Upper lobe of left lung (tissue), 6 donors: ENCODE measurements at regions not wholly inside any gene's neighbourhood (a gene's known extent, or its start where the extent isn't known, plus 50 kb on each side); places are given as distances from the start of the nearest gene placed in this dataset.

ENCODE experiments used
- ATAC-seq, 2 donors: fragments of 200-7000 bp; cut with Tn5 transposase; one replicate each; pipeline ENCODE4 v1.9.1; 2022; ENCODE audit warnings: mild to moderate bottlenecking in 2 of 2, moderate library complexity in 2 of 2; ENCODE audit not compliant: low FRiP score in 2 of 2
- DNase-seq, 2 donors: peaks; one replicate each; pipeline ENCODE4 v3.0.0-alpha.2; 2019 to 2020
- H3K27ac ChIP-seq, 4 donors: fragments of 200-600 bp; sonication (generic); one replicate each; pipeline ENCODE4 v1.5.1; 2016 to 2019
- H3K27me3 ChIP-seq, 4 donors: fragments of 200-600 bp; sonication (generic); one replicate each; pipeline ENCODE4 v1.5.1; 2017 to 2019
- H3K36me3 ChIP-seq, 4 donors: fragments of 200-600 bp; sonication (generic); one replicate each; pipeline ENCODE4 v1.5.1; 2016 to 2019
- H3K4me1 ChIP-seq, 4 donors: fragments of 200-600 bp; sonication (generic); one replicate each; pipeline ENCODE4 v1.5.1; 2018 to 2019
- H3K4me3 ChIP-seq, 4 donors: fragments of 200-600 bp; sonication (generic); one replicate each; pipeline ENCODE4 v1.5.1; 2017 to 2019; ENCODE audit warnings: mild to moderate bottlenecking in 2 of 4, moderate library complexity in 1 of 4
- H3K9me3 ChIP-seq, 4 donors: fragments of 200-600 bp; sonication (generic); one replicate each; pipeline ENCODE4 v1.5.1; 2018 to 2019
- CTCF ChIP-seq, 6 experiments: fragments of 450-650 bp in 4 of 6; fragments of 200-600 bp in 2 of 6; sonication (generic) in 2 of 6; IDR thresholded peaks; one replicate each; pipeline ENCODE4 v1.5.1; 2016 to 2019; ENCODE audit warnings: antibody characterized with exemption in 6 of 6
- EP300 ChIP-seq, 4 donors: sonication (generic); formaldehyde crosslinking; IDR thresholded peaks; one replicate each; pipeline ENCODE4 v1.5.1; 2017; ENCODE audit warnings: antibody characterized with exemption in 4 of 4, control low read depth in 2 of 4
- POLR2A ChIP-seq, 4 donors: fragments of 450-650 bp; IDR thresholded peaks; one replicate each; pipeline ENCODE4 v1.5.1; 2016 to 2017; ENCODE audit warnings: antibody characterized with exemption in 4 of 4, mild to moderate bottlenecking in 2 of 4
- POLR2AphosphoS5 ChIP-seq, 2 donors: sonication (generic); formaldehyde crosslinking; IDR thresholded peaks; one replicate each; pipeline ENCODE4 v1.5.1; 2017; ENCODE audit warnings: antibody characterized with exemption in 2 of 2
- WGBS, 2 donors: methylation state at CpG; one replicate each; pipeline ENCODE4 v1.1.5; 2017 to 2018; 5-methylcytosine and 5-hydroxymethylcytosine counted together
- donor health status: DM: no; HTN: no; CAD: no; lungs with moderate emphysema.
- donor health status: DM: no; HTN: yes; CAD: no; lungs with severe emphysema.

DNA sequence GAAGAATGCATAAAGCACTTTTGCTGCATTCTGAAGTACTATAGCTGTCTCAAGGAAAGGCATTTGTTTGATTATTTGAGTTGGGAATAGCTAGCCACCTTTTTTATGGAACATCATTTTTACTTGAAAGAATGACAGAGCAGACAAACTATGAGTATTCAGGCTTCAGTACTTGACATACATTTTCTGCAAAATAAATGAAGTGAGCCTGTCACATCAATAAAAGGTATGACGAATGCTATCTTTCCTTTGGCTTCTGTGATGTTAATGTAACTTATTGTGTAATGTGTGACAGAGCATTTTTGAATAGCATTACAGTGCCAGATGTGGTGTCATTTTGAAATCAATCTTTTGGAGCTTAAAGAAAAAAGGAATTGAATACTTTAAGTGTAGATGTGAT lies 440.3 kb upstream of the ONECUT1 start:
- ATAC-seq (no peak), DNase-seq (no peak)
- Histone ChIP-seq H3K27ac (no peak overlapping the region), H3K36me3 (no peaks in the 10 kb centered on the region), H3K4me3 (no peak overlapping the region), H3K27me3 (no peaks in the 10 kb centered on the region), H3K9me3 (no peaks in the 10 kb centered on the region), H3K4me1 (no peaks in the 10 kb centered on the region)
- WGBS, 2 donors = 52 to 63% methylated on average over 1 of the region's 1 CpG
- no peak for TF ChIP-seq EP300 (IDR thresholded peaks at IDR 0.05)
- no peak for TF ChIP-seq POLR2A (IDR thresholded peaks at IDR 0.05)
- TF ChIP-seq CTCF (IDR thresholded peaks at IDR 0.05) = no peak
- no peak for TF ChIP-seq POLR2AphosphoS5 (IDR thresholded peaks at IDR 0.05)

GRCh38 chr15:53226559-53226958 lies 436.4 kb upstream of the ONECUT1 start:
- 84 to 88% methylated on average over 2 of the region's 2 CpGs for WGBS, 2 donors
- no peak for ATAC-seq

DNA sequence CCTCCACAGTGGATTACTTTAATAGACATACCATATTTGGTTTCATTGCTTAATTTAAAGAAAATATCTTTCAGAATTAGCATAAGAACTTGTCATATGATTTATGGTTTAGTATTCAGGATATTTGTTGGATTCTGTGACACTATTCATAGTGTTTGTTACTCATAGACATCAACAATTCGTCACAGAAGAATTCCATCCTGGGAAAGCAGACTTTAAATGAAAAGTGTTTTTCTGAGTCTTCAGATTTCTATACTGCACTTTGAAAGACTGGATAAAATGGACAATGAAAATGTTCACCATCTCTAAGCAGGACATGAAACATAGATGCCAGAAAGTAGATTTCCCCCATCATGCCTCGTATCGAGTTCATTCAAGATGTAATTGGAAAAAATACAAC lies 435.6 kb upstream of the ONECUT1 start:
- H3K27me3 ChIP-seq = no peaks in the 10 kb centered on the region
- no peak for TF ChIP-seq POLR2A (IDR thresholded peaks at IDR 0.05)
- no peak for TF ChIP-seq POLR2AphosphoS5 (IDR thresholded peaks at IDR 0.05)
- no peak for TF ChIP-seq EP300 (IDR thresholded peaks at IDR 0.05)
- no peak for TF ChIP-seq CTCF (IDR thresholded peaks at IDR 0.05)
- WGBS, 2 donors = 56 to 87% methylated on average over 3 of the region's 3 CpGs
- H3K36me3 ChIP-seq = no peaks in the 10 kb centered on the region
- ATAC-seq (no peak), DNase-seq (no peak)
- H3K4me1 ChIP-seq = no peaks in the 10 kb centered on the region
- no peaks in the 10 kb centered on the region for H3K9me3 ChIP-seq
- no peak overlapping the region for H3K4me3 ChIP-seq
- H3K27ac ChIP-seq = no peak overlapping the region

More at GRCh38 chr15:53226559-53226958, 436.4 kb upstream of the ONECUT1 start:
- H3K36me3 ChIP-seq = no peaks in the 10 kb centered on the region
- H3K9me3 ChIP-seq = no peaks in the 10 kb centered on the region
- no peak for DNase-seq
- TF ChIP-seq EP300 (IDR thresholded peaks at IDR 0.05) = no peak
- no peak for TF ChIP-seq CTCF (IDR thresholded peaks at IDR 0.05)
- no peak for TF ChIP-seq POLR2AphosphoS5 (IDR thresholded peaks at IDR 0.05)
- TF ChIP-seq POLR2A (IDR thresholded peaks at IDR 0.05) = no peak
- H3K27ac ChIP-seq = no peak overlapping the region
- no peaks in the 10 kb centered on the region for H3K4me1 ChIP-seq
- no peaks in the 10 kb centered on the region for H3K27me3 ChIP-seq
- H3K4me3 ChIP-seq = no peak overlapping the region

GRCh38 chr15:53224371-53224770 lies 434.2 kb upstream of the ONECUT1 start:
- H3K4me3 ChIP-seq = no peak overlapping the region
- DNase-seq = no peak
- no peak for TF ChIP-seq POLR2AphosphoS5 (IDR thresholded peaks at IDR 0.05)
- TF ChIP-seq POLR2A (IDR thresholded peaks at IDR 0.05) = no peak
- TF ChIP-seq EP300 (IDR thresholded peaks at IDR 0.05) = no peak
- TF ChIP-seq CTCF (IDR thresholded peaks at IDR 0.05) = no peak
- no peaks in the 10 kb centered on the region for H3K9me3 ChIP-seq
- H3K27me3 ChIP-seq = no peaks in the 10 kb centered on the region
- H3K36me3 ChIP-seq = no peaks in the 10 kb centered on the region
- no peaks in the 10 kb centered on the region for H3K4me1 ChIP-seq
- H3K27ac ChIP-seq = no peak overlapping the region
- no peak for ATAC-seq

DNA sequence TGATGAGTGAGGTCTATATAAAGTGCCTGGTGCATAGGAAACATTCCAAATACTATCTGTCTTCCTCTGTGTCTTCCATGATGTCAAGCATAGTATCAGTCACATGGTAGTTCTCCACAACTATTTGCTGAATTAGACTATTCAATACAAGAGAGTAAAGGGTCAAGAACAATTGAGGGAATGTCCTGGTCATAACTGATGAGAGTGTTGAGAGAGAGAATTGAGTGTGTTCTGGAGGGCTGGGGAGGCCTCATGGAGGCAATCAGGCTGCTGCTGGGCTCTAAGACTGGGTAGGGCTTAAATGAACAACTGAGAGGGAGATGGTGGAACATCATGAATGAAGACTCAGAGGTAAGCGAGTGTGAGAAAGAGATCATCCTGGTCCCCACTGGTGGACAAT lies 433.7 kb upstream of the ONECUT1 start:
- DNase-seq (no peak), ATAC-seq (no peak)
- WGBS, 2 donors = 84 to 91% methylated on average over 1 of the region's 1 CpG
- no peak for TF ChIP-seq CTCF (IDR thresholded peaks at IDR 0.05)
- no peak for TF ChIP-seq POLR2A (IDR thresholded peaks at IDR 0.05)
- Histone ChIP-seq H3K4me1 (no peaks in the 10 kb centered on the region), H3K27me3 (no peaks in the 10 kb centered on the region), H3K4me3 (no peak overlapping the region), H3K27ac (no peak overlapping the region), H3K36me3 (no peaks in the 10 kb centered on the region), H3K9me3 (no peaks in the 10 kb centered on the region)
